DMS114 treated with DMSO at 0.1 percent for 48 hours (cell line): ENCODE measurements at regions not wholly inside any gene's neighbourhood (a gene's known extent, or its start where the extent isn't known, plus 50 kb on each side); places are given as distances from the start of the nearest gene placed in this dataset.

Experiments used
- DNase-seq: peaks from one replicate; lab custom pipeline; 2025; ENCODE audit not compliant: unreplicated experiment; lab: John Stamatoyannopoulos, UW

DNA sequence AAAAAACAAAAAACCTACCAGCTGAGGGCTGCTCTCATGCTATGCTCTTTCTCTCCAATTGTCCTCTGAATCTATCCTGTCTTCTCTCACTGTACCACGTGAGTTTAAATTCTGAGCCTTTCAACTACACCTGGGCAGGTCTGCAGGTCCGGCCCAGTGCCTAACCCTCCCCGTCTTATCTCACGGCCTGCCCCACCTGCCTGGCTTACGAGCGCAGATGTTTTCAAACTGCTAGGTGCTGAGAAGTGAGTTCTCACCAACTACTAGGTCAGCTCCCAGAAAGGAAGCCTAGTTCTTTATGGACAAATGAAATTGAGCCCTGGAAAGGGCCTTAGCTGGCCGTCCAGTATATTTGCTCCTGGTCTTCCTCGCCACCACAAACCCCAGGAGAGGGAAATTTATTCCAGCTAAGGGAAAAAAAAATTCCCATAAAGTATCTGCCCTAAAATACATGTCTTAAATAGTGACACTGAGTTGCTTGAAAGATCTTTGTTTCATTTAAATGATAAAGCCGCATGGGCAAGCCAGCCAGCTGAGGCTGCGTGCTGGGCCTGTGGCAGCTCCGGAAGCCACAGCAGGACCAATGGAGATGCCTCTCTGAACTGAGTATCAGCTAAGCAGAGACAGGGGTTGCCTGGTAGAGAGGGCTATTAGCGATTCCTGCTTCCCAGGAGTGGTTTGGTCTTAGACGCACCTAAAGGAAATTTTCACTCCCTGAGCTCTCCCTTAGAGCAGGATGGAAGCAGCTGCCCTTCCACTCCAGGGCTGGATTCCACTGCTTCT lies 92.5 kb upstream of the NCK2 start:
- DNase-seq: no peak

DNA sequence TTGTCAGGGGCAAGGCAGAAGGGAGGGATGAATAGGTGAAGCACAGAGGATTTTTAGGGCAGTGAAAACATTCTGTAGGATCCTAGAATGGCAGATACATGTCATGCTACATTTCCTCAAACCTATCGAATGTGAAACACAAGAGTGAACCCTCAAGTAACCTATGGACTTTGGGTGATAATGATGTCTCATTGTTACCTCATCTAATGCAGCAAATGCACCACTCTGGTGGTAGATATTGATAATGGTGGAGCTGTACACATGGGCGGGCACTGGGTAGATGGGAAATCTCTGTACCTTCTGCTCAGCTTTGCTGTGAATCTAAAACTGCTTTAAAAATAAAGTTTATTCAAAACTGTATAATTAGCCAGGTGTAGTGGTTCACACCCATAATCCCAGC lies 95.2 kb upstream of the NCK2 start:
- DNase-seq: no peak

DNA sequence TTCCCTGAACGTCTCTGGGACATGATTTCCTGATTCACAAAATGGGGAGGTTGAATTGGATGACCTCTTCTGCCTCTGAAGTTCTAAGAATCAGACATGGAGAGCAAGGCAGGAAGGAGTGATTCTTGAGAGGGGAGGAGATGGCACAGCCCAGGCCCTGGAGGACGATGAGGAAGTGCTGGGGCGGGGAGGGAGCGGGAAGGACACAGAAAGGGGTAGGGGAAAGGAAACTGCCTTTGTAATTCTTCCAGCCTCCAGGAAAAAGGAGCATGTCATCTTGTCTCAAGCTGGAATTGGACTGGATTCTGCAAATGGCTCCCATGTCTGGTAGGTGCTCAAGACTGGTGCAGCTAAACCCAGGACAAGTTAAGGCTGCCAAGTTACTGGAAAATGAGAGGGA lies 97.0 kb upstream of the NCK2 start:
- no peak for DNase-seq

DNA sequence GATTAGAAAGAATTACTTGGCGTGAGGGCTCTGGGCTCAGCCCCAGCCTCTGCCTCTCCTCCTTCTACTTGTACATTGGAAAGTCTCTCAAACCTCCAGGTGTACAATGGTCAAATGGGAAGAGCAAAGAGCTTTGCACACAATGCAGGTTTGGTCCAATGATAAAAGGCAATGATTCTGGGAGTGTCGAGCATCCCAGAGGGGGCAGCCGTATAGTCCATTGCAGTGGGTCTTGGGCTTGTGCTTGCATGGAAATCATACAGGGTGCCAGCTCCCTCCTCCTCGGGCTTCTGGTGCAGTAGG lies 98.0 kb upstream of the NCK2 start:
- DNase-seq: no peak

DNA sequence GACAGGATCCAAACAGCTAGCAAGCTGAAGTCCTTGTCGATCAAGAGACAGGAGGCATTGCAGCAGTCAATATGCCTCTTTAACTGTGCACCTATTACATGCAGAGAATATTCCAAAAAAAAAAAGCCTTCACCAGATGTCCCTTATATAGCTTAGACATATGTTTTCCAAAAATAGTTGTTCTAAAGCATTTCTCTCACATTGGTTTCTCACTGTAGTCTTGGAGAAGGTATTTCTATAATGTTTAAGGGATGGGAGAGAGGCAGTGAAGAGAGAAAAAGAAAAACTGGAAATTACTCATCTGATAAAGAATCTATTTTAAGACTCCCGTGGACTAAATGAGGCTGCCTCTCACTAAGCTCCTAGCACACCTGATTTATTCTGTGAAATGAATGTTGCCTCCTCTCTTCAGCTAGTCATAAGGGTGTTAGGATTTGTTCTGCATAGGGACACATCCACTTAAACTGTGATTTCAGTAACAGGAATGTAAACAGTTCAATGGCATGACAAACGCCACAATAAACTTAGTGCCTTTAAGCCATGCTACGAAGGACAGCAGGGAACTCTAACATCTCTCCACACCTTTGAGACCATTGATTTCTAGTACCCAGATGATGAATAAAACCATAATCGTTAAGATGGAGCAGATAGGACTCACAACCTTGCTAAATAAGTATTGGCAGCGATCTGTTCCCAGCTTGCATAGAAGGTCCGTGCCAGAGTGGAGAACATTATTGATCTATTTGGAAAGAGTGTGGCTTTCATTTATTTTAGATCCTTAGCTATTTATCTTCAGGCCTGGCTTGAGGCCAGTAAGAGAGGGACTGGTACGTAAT lies 98.6 kb upstream of the NCK2 start:
- DNase-seq: no peak

DNA sequence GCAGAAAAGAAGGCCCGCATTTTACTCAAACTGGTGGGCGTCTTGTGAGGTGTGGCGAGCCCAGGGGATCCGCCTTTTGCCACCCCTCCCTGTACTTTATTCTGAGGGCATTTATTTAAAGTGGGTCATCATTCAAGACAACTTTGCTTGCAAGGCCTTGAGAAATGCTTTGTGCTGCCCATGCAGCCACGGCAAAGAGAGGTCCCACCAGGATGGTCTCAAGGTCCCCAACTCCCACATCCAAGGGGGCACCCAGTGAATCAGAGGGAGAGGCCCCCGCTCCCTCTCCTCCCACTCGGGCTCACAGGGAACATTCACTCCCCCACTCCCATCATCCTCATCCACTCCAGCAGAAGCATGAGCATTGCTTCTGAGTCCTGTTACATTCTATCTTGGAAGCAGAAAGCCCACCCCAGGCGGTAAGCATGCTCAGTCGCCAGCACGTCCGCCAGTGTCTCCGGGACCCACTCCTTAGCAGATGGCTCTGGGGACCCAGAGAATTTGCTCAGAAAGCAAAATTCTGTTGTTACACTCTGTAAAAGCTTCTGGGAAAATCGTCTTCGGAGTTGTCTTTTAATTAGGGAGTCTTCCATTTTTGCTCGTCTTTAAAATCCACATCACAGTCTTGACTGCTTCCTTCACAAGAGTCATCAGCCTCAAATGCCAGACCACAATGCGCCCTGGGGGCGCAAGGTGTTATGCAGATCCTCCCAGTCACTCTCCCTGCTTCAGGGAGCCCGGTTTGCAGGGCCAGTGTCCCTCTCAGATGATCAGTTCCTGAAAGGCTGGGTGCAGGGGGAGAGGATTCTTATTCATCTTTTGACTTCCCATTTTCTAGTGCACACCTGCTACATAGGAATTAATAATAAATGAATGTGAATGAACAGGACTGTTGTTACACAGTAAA lies 99.4 kb upstream of the NCK2 start:
- DNase-seq: no peak

DNA sequence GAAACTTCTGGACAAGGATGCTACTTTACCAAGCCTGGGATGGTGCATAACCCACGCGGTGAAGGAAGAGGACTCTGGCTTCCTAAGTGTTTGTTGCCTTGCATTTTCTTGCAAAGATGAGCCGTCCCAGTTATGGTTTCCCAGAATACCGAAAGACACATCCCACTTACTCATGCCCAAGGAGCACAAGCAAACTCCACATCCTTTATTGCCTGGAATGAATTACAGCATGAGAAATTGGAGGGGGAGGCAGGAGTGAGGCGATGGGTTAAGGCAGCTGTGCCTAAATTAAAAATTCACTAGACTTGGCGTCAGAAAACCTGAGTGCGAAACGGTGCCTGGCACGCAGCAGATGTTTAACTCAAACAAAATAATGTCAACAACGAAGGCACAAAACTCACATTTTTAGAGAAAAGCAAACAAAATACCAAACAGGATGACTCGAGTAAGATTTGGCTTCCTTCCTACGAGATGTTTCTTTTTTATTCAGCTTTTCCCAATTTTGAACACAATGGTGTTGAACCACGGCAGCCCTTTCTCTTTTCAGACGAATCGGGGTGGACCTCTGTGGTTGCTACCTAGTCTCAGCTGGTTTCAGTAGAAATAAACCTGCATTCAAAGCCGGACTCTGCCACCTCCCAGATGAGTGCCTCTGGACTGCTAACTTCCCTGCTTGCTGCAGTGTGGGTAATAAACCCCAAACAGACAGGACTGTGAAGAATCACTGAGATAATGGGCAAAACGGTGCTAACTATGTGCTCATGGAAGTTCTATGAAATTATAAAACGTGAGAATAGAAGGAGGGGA lies 100.3 kb upstream of the NCK2 start:
- no peak for DNase-seq

DNA sequence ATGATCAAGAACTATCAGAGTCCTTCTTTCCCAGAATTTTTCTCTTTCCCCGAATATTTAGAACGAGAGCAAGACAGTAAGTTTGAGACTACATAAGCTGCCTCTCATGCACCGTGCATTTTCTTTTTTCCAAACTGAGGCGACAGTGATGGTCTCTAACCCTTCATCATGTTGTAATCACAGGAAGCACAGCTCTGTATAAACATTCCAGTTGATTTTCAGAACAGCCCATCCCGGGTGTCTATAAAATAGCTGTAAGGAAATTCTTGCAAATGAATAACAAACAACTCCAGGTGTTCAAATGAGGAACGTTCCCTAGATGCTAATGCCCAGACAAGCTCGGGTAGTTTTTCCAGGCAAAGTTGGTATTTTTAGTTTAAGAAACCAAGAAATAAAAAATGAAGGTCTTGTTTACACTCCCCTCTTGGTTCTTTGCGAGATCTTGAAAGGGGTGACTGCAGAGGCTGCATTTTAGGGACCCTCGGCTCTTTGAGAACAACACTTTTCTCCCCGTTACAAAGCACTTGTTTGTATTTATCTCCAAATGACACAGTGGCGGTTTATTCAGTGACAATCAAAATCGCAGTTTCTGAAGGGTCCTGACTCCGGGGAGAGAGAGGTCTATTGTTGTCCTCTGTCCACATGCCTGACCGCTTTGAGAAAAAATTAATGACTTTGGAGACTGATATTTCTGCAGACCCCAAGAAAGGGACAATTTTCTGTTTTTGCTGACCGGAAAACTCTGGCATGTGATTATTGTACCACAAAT lies 101.1 kb upstream of the NCK2 start:
- no peak for DNase-seq

DNA sequence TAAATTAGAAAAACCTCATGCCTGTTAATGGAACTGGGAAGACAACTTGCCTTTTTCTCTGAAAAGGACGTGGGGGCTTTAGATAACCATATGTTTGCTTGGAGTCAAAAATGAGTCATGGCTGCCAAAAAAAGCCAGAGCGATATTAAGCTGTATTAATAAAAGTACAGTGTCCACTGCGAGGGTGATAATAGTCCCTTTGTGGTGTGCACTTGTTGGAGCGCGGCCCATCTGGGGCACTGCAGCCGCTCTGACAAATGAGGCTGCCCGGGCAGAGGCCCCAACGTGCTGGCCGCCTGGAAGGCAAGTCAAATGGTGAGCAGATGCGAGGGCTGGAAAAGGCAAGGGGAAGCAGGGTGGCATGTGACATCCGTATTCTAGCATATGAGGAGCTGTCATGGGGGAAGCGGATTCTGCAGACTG lies 103.3 kb upstream of the NCK2 start:
- no peak for DNase-seq

DNA sequence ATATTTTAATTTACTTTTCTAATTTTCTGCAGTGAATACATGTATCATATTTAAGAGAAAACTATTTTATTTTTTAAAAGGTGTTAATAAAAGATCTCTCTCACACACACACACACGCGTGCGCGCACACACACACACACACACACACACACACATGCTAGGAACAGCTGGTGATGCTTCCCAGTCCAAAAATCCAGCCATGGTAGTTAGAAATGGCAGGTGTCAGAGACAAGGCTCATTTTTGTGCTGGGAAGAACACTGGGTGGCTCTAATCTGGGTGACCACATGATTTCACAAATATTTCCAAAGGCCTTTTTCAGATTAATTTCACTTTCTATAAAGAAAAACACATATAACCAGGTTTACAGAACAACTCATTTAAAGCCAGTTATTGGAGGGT lies 104.5 kb upstream of the NCK2 start:
- no peak for DNase-seq

DNA sequence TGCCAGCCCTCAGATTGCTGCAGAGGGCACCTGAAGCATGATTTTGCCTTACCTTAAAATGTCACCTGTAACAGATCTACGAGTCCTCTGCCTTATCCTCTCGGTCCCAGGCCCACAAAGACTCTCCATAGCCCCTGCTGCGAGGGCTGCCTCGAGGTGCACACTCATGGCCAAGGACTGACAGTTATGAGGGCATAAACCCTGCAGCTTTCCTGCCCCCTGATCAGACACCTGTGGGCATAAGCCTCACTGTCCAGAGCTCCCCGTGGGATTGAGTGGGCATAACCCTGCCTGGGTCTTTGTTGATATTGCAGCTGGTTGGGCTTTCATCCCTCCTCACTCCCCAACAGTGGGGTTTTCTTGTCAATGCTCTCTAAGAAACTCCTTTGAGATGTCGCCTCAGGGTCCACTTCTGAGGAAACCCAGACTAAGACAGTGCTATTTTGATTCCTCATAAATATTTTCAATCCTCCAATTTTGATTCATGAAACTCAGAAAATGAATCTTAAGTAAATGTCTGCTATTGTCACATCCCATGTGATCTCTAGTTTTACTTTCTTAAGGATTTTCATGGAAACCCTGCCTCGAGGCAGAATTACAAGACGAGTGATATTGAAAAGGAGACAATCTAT lies 108.5 kb upstream of the NCK2 start:
- DNase-seq: no peak

DNA sequence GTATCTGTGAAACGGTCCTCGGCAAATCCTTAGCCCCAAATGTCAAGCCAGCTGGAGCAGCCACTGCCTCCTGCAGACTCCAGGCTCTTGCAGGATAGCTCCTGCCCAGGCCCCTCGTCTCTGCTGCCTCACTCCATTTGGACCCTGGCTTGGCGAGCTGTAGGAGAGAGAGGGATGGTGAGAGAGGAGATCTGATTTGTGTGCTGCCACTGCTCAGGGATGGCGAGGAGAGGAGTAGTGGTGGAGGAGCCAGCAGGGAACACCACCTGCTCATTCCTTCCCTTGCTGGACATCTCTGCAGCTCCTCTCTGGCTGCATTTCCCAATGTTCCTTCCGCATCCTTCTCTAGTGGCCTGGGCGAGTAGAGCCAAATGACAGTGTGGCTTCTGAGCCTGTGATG lies 109.1 kb upstream of the NCK2 start:
- no peak for DNase-seq

DNA sequence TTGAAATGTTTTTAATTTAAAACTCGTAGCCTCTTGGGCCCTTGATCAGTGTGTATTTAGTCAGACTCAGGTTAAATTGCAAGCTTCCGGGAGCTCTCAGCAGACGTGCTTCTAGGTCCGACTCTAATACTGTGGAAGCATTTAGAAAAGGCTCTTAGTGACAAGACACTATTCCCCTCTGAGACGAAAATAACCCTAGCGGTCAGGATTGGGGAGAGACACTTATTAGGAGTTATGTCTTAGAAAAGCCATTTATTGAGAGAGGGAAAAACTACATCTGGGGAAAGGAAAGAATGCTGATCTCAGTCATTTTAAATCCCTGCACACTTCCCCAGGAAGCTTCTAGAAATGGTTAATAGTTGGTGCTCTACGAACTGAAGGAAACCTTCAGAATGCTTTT lies 110.5 kb upstream of the NCK2 start:
- DNase-seq: no peak

DNA sequence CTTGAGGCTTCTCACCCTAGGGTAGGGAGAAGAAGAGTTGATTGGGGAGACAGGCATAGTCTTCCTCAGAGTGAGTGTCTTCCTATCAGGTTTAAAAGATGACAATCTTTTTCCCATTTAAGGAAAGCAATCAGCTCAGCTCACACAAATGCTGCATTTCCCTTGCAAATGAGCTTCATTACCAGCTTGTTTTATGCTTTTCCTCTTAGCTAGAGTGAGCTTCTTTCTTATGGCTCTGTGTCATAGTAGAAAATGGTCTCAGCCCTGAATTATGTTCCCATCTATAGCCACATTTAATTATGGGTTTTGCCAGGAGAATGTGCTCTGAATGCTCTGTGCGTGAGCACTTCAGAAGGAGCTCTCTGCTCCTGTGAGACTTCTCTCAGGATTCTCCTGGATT lies 112.8 kb upstream of the NCK2 start:
- no peak for DNase-seq

DNA sequence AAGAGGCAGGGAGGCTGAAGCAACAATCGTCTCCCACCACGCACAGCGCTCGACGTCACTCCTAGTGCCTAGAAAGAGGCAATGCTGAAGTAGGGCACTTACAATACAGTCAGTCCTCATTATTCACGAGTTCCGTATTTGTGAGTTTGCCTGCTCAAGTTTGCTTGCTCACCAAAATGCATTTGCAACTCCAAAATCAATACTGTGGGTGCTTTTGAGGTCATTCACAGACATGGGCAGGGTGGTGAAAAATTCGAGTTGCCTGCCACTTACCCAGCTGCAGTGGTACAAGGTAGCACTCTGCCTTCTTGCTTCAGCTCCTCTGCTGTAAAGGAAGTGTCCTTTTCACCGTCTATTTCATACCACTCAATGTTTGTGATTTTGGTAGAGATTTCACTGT lies 113.7 kb upstream of the NCK2 start:
- DNase-seq: no peak

DNA sequence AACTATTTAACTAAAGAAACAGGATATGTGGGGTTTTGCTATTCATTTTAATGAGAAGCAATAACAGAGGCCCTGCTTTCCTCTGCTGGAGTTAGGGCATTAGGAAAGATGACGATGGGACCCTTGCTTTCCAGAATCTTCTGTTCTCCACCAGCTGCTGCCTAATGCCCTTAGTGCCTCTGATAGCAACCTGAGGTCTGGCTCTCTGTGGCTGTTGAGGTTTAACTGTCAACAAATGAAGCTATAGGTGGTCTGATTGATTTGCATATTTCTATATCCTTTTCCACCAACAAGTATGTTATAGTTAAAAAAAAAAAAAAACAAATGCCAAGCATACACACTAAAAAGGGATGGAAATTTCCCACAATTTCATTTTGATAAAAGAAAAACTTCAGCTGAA lies 115.1 kb upstream of the NCK2 start:
- no peak for DNase-seq

DNA sequence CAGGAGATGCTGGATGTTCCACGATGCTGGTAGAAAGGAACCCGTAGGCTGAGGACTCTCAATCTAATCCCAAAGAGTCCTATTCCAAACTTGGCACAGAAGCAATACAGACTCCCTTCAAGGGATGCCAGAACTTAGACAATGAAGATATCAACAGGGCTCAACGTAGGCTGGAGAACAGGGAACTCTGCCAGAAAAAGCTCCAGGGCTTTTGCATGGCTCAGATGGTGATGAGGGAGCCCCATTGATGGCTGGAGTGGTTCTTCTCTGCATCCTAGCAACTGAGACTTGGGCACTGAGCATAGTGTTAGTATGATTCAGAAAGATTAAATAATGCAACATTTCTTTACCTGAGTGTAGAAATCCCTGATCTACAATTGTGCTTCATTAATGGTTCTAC lies 117.2 kb upstream of the NCK2 start:
- no peak for DNase-seq

DNA sequence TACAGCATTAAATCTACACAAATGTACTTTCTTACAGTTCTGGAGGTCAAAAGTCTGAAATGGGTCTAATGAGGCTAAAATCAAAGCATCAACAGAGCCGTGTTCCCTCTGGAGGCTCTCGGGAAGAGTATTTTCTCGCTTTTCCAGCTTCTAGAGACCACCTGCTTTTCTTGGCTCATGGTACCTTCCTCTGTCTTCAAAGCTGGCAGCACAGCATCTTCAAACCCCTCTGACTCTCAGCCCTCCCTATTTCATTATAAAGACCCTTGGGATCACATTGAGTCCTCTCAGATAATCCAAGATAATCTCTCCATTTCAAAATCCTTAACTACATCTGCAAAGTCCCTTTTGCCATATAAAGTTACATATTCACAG lies 117.8 kb upstream of the NCK2 start:
- DNase-seq: no peak

DNA sequence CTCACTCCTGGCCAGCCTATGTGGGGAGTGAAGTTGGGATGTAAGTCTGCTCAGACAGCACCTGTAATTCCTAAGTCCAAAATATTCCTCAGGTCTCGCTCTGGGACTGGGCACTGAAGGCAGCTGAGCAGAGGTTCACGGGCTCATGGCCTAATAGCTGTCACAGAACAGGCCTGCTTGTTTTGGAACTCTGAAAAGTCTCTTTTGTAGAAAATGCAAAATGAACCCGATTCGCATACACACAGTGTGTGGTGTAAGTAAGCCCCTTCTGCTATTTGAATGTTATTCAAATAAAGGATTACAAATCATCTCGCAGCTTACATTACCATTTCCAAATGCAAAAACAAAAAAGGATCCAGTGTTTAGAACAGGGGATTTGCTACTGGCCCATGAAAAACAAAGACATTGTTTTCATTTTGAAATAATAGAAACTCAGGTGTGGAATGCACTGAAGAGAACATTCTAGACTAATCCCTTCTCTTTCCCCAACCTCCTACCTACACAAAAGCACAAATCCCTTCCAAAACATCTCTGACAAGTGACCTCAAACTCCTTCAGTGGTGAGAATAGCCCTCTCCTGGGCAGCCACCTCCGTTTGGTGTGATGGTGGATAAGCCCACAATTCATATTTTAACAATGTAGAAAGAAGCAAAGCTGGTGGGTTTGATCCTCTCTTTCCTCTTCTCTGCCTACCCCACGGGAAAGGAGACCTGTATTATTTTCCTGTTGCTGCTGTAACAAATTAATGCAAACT lies 118.3 kb upstream of the NCK2 start:
- DNase-seq: no peak
